PFSK-1 (cell line): ENCODE measurements at regions not wholly inside any gene's neighbourhood (a gene's known extent, or its start where the extent isn't known, plus 50 kb on each side); places are given as distances from the start of the nearest gene placed in this dataset.

Experiments used
- POLR2AphosphoS5 ChIP-seq: IDR thresholded peaks from 2 replicates; pipeline ENCODE4 v1.6.1; 2012; ENCODE audit warnings: low read depth, mild to moderate bottlenecking, control low read depth, low read length, moderate library complexity
- SIN3A ChIP-seq: IDR thresholded peaks from 2 replicates; pipeline ENCODE4 v1.6.1; 2012; ENCODE audit warnings: mild to moderate bottlenecking, low read length, moderate library complexity, borderline replicate concordance; ENCODE audit not compliant: insufficient read depth

- no peak for TF ChIP-seq POLR2AphosphoS5
- TF ChIP-seq SIN3A = no peak
Measured at GRCh38 chr7:136186281-136186680, 209.1 kb upstream of the MTPN start.
